A549 (cell line): ENCODE measurements at regions not wholly inside any gene's neighbourhood (a gene's known extent, or its start where the extent isn't known, plus 50 kb on each side); places are given as distances from the start of the nearest gene placed in this dataset.

ENCODE experiments used
- ATAC-seq, 2 experiments: fragments of 200-7000 bp in 1 of 2; fragments of >200 bp in 1 of 2; cut with Nextera tagmentation in 1 of 2; cut with Tn5 transposase in 1 of 2; 3 replicates each; pipeline versions ENCODE4 v1.8.0 to v1.9.1; 2018 to 2020; ENCODE audit warnings: mild to moderate bottlenecking in 1 of 2, moderate library complexity in 1 of 2
- CTCF ChIA-PET: fragments of 300-600 bp; sonication (Branson Sonifier 250); formaldehyde crosslinking; extraction: SDS; loops from one replicate; lab custom pipeline; 2021; ENCODE audit warnings: antibody characterized with exemption, inconsistent platforms; lab: Yijun Ruan, JAX
- POLR2A ChIA-PET: fragments of 350-600 bp; formaldehyde crosslinking; extraction: SDS; loops from one replicate; lab custom pipeline; 2021; ENCODE audit warnings: antibody characterized with exemption, inconsistent platforms; lab: Yijun Ruan, JAX
- DNase-seq, 2 experiments: peaks; one replicate each; pipeline versions ENCODE4 v3.0.0 to v3.0.0-alpha.2; 2011 to 2016; ENCODE audit warnings: low read depth in 1 of 2, low spot score in 1 of 2
- FAIRE-seq: peaks from 2 replicates; lab custom pipeline; 2011; peaks lifted over from hg19 to GRCh38; lab: Jason Lieb, UNC
- H3K27ac ChIP-seq, 2 experiments: fragments of >200 bp; sonication (Bioruptor Twin); formaldehyde crosslinking; 3 replicates each; pipeline ENCODE4 v1.5.1; 2016 to 2017
- H3K4me1 ChIP-seq: fragments of >200 bp; sonication (Bioruptor Twin); formaldehyde crosslinking; 3 replicates; pipeline ENCODE4 v1.6.1; 2016
- H3K4me2 ChIP-seq: fragments of >200 bp; sonication (Bioruptor Twin); formaldehyde crosslinking; 3 replicates; pipeline ENCODE4 v1.6.1; 2016
- H3K4me3 ChIP-seq: fragments of >200 bp; sonication (Bioruptor Twin); formaldehyde crosslinking; 3 replicates; pipeline ENCODE4 v1.5.1; 2016
- H3K9me3 ChIP-seq: fragments of >200 bp; sonication (Bioruptor Twin); formaldehyde crosslinking; 3 replicates; pipeline ENCODE4 v1.6.1; 2016
- ATOH8 ChIP-seq: fragments of 250-450 bp; sonication (Bioruptor Pico); IDR thresholded peaks from 2 replicates; pipeline ENCODE4 v1.5.0; 2020; ENCODE audit warnings: low read depth, mild to moderate bottlenecking, moderate library complexity
- BCL3 ChIP-seq: fragments of >200 bp; sonication (Bioruptor Twin); formaldehyde crosslinking; IDR thresholded peaks from 3 replicates; pipeline ENCODE4 v1.6.1; 2016
- BHLHE40 ChIP-seq: IDR thresholded peaks from 2 replicates; pipeline ENCODE4 v1.6.1; 2012; ENCODE audit warnings: low read depth, low read length, inconsistent platforms
- CBX2 ChIP-seq: fragments of 200-600 bp; sonication (generic); IDR thresholded peaks from 2 replicates; pipeline ENCODE4 v1.6.1; 2016; ENCODE audit warnings: low read depth, mild to moderate bottlenecking, borderline replicate concordance
- CBX8 ChIP-seq: fragments of 200-600 bp; sonication (generic); IDR thresholded peaks from 2 replicates; pipeline ENCODE4 v1.6.1; 2016
- E2F6 ChIP-seq: IDR thresholded peaks from 2 replicates; pipeline ENCODE4 v1.6.1; 2012; ENCODE audit warnings: low read depth, borderline replicate concordance
- EHMT2 ChIP-seq: fragments of 200-600 bp; sonication (generic); IDR thresholded peaks from 2 replicates; pipeline ENCODE4 v1.6.1; 2016; ENCODE audit warnings: antibody characterized with exemption, low read depth, mild to moderate bottlenecking, moderate library complexity
- HDAC2 ChIP-seq: fragments of 200-600 bp; sonication (generic); IDR thresholded peaks from 2 replicates; pipeline ENCODE4 v1.6.1; 2016
- HOXB13 ChIP-seq: fragments of 250-450 bp; sonication (Bioruptor Pico); IDR thresholded peaks from 2 replicates; pipeline ENCODE4 v1.5.0; 2020; ENCODE audit warnings: low read depth, mild to moderate bottlenecking, moderate library complexity
- HOXB5 ChIP-seq: fragments of 250-450 bp; sonication (Bioruptor Pico); IDR thresholded peaks from 2 replicates; pipeline ENCODE4 v1.5.0; 2020; ENCODE audit warnings: mild to moderate bottlenecking, moderate library complexity
- KDM5A ChIP-seq: fragments of 200-600 bp; sonication (generic); IDR thresholded peaks from 2 replicates; pipeline ENCODE4 v1.6.1; 2016; ENCODE audit warnings: antibody characterized with exemption, mild to moderate bottlenecking
- MAFK ChIP-seq: fragments of 450-650 bp; IDR thresholded peaks from 2 replicates; pipeline ENCODE4 v1.6.1; 2014; ENCODE audit not compliant: partially characterized antibody
- MAX ChIP-seq: IDR thresholded peaks from 2 replicates; pipeline ENCODE4 v1.6.1; 2012
- MYC ChIP-seq: IDR thresholded peaks from 2 replicates; pipeline ENCODE4 v1.6.1; 2012; ENCODE audit warnings: mild to moderate bottlenecking, inconsistent platforms, low read length, improper control_type of control experiment, borderline replicate concordance
- NFE2L2 ChIP-seq: fragments of 150-350 bp; conservative IDR thresholded peaks from 2 replicates; pipeline ENCODE4 v1.6.1; 2014; ENCODE audit warnings: low read length
- PBX3 ChIP-seq: IDR thresholded peaks from 2 replicates; pipeline ENCODE4 v1.6.1; 2012
- POLR2A ChIP-seq: IDR thresholded peaks from 2 replicates; pipeline ENCODE4 v1.6.1; 2012; ENCODE audit warnings: mild to moderate bottlenecking, low read length
- RAD21 ChIP-seq, 2 experiments: fragments of >200 bp in 1 of 2; sonication (Bioruptor Twin) in 1 of 2; formaldehyde crosslinking in 1 of 2; IDR thresholded peaks in 1 of 2; conservative IDR thresholded peaks in 1 of 2; 2 replicates in 1 of 2; 3 replicates in 1 of 2; pipeline ENCODE4 v1.6.1; 2012 to 2018; ENCODE audit warnings: inconsistent platforms in 1 of 2
- SMC3 ChIP-seq: fragments of >200 bp; sonication (Bioruptor Twin); formaldehyde crosslinking; IDR thresholded peaks from 3 replicates; pipeline ENCODE4 v1.6.1; 2018; ENCODE audit warnings: inconsistent platforms
- ZC3H11A ChIP-seq: fragments of 450-650 bp; IDR thresholded peaks from 2 replicates; pipeline ENCODE4 v1.6.1; 2014; ENCODE audit warnings: antibody characterized with exemption, mild to moderate bottlenecking
- ZFP36 ChIP-seq: fragments of 450-650 bp; IDR thresholded peaks from 2 replicates; pipeline ENCODE4 v1.6.1; 2014; ENCODE audit warnings: borderline replicate concordance; ENCODE audit not compliant: partially characterized antibody
- ZNF302 ChIP-seq: fragments of 250-450 bp; sonication (Bioruptor Pico); IDR thresholded peaks from 2 replicates; pipeline ENCODE4 v1.9.0; 2021; ENCODE audit warnings: inconsistent platforms, mild to moderate bottlenecking, moderate library complexity
- WGBS: methylation state at CpG from one replicate; pipeline ENCODE4 v1.1.6; 2017; ENCODE audit errors: missing lambda C conversion rate; 5-methylcytosine and 5-hydroxymethylcytosine counted together

- no peaks in the 10 kb centered on the region for H3K4me1 ChIP-seq
- H3K4me3 ChIP-seq = no peak overlapping the region
- no peak for DNase-seq
- WGBS = 9% methylated on average over 3 of the region's 3 CpGs
- TF ChIP-seq ZC3H11A (no peak), POLR2A (no peak), HOXB13 (no peak), ATOH8 (CRISPR knock-in tag) (no peak), CBX2 (no peak), PBX3 (no peak), HDAC2 (no peak), ZFP36 (no peak), SMC3 (no peak), MAX (no peak), KDM5A (no peak), BHLHE40 (no peak), NFE2L2 (no peak), CBX8 (no peak), MYC (no peak), HOXB5 (CRISPR knock-in tag) (no peak), MAFK (no peak), ZNF302 (no peak)
- TF ChIP-seq, all 56 proteins: peak for 0
- no peak for ATAC-seq
- FAIRE-seq = no peak
- ChIA-PET POLR2A (no interaction called here), CTCF (interaction anchor here (0.7 kb wide), 1 partner anchor 23 kb away, joined by 3 read pairs; no protein-coding TSS in a partner anchor)
- Histone ChIP-seq H3K4me2 (no peak overlapping the region), H3K9me3 (no peaks in the 10 kb centered on the region), H3K27ac (no peak overlapping the region)
These were observed 97.5 kb upstream of the STAC start for GRCh38 chr3:36282766-36283165.

- FAIRE-seq (no peak), DNase-seq (no peak), ATAC-seq (no peak)
- no peak for TF ChIP-seq E2F6
- no peak for TF ChIP-seq RAD21 (conservative IDR thresholded peaks at IDR 0.05 in 1 of 2, IDR thresholded peaks at IDR 0.05 in 1 of 2)
- TF ChIP-seq EHMT2 = no peak
- TF ChIP-seq CBX2 = no peak
- TF ChIP-seq CBX8 = no peak
- no peak for TF ChIP-seq ATOH8 (CRISPR knock-in tag)
- no peak for TF ChIP-seq ZFP36
- no peak for TF ChIP-seq BCL3
- CTCF ChIA-PET = no interaction called here
- H3K4me3 ChIP-seq = no peak overlapping the region
- no peak overlapping the region for H3K4me2 ChIP-seq
- POLR2A ChIA-PET = no interaction called here
- H3K4me1 ChIP-seq = no peaks in the 10 kb centered on the region
- no peaks in the 10 kb centered on the region for H3K9me3 ChIP-seq
- H3K27ac ChIP-seq = no peak overlapping the region
These were observed 85.0 kb upstream of the STAC start for GRCh38 chr3:36295296-36295695.
